T-helper 17 cell (primary cell): ENCODE measurements at regions not wholly inside any gene's neighbourhood (a gene's known extent, or its start where the extent isn't known, plus 50 kb on each side); places are given as distances from the start of the nearest gene placed in this dataset.
"Not testable (repeated sequence)": the region's sequence is repeated elsewhere in the genome, so short reads cannot be mapped to it uniquely, and the experiment has no call there.

Experiments
- ATAC-seq: fragments of 150-1000 bp; cut with Tn5 transposase; 2 replicates; pipeline ENCODE4 v1.10.0; 2021; ENCODE audit warnings: mild to moderate bottlenecking, moderate library complexity
- DNase-seq, 3 donors: peaks; one replicate each; pipeline versions ENCODE4 v3.0.0 to v3.0.0-alpha.2; 2020 to 2021
- H3K9me3 ChIP-seq: one replicate; pipeline ENCODE4 v1.7.0; 2013; ENCODE audit warnings: low read length, mild to moderate bottlenecking; ENCODE audit not compliant: control insufficient read depth, poor library complexity, severe bottlenecking
- H3K27ac Mint-ChIP-seq: one replicate; pipeline ENCODE4 v1.8.0; 2022; ENCODE audit warnings: mild to moderate bottlenecking, moderate library complexity, mixed read lengths
- H3K27me3 Mint-ChIP-seq: one replicate; pipeline ENCODE4 v1.8.0; 2022; ENCODE audit warnings: mixed read lengths
- H3K36me3 Mint-ChIP-seq: one replicate; pipeline ENCODE4 v1.8.0; 2022; ENCODE audit warnings: low read depth, mixed read lengths
- H3K4me1 Mint-ChIP-seq: one replicate; pipeline ENCODE4 v1.8.0; 2022; ENCODE audit warnings: mild to moderate bottlenecking, mixed read lengths
- H3K4me3 Mint-ChIP-seq: one replicate; pipeline ENCODE4 v1.8.0; 2022; ENCODE audit warnings: mild to moderate bottlenecking, moderate library complexity, mixed read lengths

DNA sequence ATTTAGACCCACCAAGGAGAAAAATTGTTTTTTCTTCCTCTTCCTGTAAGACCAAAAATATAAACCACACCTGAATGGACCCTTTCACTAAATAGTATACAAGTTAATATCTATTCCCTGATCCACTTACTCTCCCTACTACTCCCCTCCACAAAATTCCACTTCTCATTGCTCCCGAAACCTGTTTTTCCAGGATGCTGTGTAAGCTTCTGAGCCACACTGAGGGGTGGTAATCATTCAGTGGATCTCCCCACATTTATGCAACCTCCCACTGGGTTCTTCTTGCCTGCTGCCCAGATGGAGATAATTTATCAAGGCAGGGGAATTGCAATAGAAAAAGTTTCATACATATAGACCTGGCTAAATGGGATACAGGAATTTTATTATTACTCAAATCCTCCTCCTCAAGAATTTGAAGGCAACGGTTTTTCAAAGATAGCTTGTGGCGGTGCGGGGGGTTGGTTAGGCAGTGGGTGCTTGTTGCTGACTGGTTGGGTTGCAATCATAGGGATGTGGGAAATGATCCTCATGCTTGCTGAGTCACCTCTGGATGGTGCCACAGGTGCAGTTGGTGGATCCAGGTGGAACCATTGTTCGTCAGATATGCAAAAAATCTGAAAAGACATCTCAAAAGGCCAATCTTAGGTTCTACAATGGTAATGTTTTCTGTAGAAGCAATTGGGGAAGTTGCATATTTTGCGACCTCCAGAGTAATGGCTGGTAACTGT is 970.3 kb downstream of the CNTNAP5 start:
- ATAC-seq (no peak), DNase-seq (no peak)
- Mint-ChIP-seq H3K36me3 (no peaks in the 10 kb centered on the region), H3K27ac (no peak overlapping the region), H3K27me3 (no peaks in the 10 kb centered on the region), H3K4me3 (no peak overlapping the region), H3K4me1 (no peaks in the 10 kb centered on the region)
- H3K9me3 ChIP-seq = no peaks in the 10 kb centered on the region

DNA sequence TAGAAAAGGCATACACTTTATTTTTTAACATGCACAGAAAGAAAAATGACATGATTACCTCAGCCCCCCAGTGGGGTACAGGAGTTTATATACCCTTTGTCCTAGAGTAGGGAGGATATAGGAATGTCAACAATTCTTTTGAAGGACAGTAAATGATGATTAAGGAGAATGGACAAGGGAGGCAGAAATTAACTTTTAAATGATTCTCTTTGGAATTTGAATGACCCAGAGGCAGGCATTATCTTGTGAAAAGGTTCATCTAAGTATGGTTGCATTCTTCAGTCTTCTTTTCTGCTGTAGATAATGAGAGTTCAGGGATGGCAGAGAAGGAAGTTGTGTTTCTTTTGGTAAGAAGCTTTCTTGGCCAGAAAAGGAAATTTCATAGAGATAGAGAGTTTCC is 971.3 kb downstream of the CNTNAP5 start:
- H3K4me1 Mint-ChIP-seq = no peaks in the 10 kb centered on the region
- ATAC-seq (no peak), DNase-seq (no peak)
- no peaks in the 10 kb centered on the region for H3K27me3 Mint-ChIP-seq
- H3K36me3 Mint-ChIP-seq = no peaks in the 10 kb centered on the region
- no peak overlapping the region for H3K27ac Mint-ChIP-seq
- H3K9me3 ChIP-seq = no peaks in the 10 kb centered on the region
- no peak overlapping the region for H3K4me3 Mint-ChIP-seq

DNA sequence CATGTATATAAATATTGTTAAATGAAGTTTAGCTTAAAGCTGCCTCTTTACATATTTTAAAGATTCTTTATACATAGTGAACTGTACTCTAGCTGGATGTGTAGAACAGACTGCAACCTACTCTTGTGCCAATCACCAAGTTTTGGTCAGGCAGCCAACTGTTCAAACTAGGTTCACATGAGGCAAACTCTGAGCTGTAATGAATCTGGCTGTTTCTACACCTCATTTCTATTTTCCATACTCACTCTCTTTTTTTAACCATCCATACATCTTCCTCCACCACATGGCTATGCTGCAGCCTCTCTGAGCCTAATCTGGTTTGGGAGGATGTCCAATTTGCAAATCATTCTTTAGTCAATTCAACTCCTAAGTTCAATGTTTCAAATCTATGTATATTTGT is 974.8 kb downstream of the CNTNAP5 start:
- H3K36me3 Mint-ChIP-seq = no peaks in the 10 kb centered on the region
- no peak for ATAC-seq
- H3K27me3 Mint-ChIP-seq = no peaks in the 10 kb centered on the region
- no peak overlapping the region for H3K27ac Mint-ChIP-seq
- DNase-seq = no peak
- H3K4me1 Mint-ChIP-seq = no peaks in the 10 kb centered on the region
- no peak overlapping the region for H3K4me3 Mint-ChIP-seq
- H3K9me3 ChIP-seq = peaks cover 4% of the 10 kb centered on the region

DNA sequence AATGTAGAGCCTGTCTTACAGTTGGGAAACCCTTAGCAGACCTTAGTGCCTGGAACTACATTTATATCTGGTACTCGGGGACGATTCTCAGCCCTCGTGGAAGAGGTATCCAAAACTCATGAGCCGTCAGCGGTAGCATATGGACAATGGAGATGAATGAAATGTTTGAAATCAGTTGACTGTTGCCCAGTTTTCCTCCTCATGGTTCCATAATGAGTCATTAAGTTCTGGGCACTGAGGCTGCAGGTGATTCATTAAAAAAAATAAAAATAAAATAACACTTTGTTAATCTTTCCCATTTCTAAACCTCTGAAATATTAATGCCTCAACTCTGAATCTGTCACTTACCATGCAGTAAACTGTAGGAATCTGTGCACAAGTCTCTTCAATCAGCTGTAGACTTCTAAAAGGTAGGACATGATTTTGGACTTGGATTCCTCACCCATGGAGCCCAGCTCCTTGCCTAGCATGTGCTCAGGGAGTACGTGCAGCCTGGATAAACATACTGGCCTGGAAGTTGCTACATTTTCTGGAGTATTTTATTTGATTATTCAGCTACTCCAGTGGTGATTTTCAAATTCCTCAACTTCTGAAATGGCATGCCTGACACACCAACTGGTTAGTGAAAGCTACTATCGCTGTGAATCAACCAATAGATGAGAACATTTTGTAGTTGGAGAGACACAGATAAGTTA is 979.2 kb downstream of the CNTNAP5 start:
- H3K4me3 Mint-ChIP-seq = no peak overlapping the region
- H3K27me3 Mint-ChIP-seq = no peaks in the 10 kb centered on the region
- no peak overlapping the region for H3K27ac Mint-ChIP-seq
- ATAC-seq (no peak), DNase-seq (no peak)
- H3K36me3 Mint-ChIP-seq = no peaks in the 10 kb centered on the region
- no peaks in the 10 kb centered on the region for H3K4me1 Mint-ChIP-seq
- peaks cover 4% of the 10 kb centered on the region for H3K9me3 ChIP-seq

DNA sequence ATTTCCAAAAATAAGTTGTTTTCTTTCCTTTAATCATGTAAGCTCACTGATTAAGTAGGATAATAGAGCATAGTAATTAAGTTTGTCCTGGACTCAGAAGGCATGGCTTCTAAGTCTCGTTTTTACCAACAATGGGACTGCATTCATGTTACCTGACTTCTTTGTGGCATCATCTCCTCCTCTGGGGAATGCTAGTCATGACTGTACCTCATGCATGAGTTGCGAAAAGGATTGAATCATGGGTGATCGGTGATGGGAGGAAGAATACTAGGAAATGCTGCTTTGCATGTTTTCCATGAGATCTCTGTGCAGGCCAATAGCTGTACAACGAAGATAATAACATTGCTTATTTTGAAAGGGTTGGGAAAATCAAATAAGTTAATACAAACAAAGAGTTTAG is 981.6 kb downstream of the CNTNAP5 start:
- H3K36me3 Mint-ChIP-seq = no peaks in the 10 kb centered on the region
- H3K27ac Mint-ChIP-seq = no peak overlapping the region
- no peak for ATAC-seq
- no peak for DNase-seq
- no peaks in the 10 kb centered on the region for H3K4me1 Mint-ChIP-seq
- H3K4me3 Mint-ChIP-seq = no peak overlapping the region
- no peaks in the 10 kb centered on the region for H3K27me3 Mint-ChIP-seq
- peaks cover 4% of the 10 kb centered on the region for H3K9me3 ChIP-seq

DNA sequence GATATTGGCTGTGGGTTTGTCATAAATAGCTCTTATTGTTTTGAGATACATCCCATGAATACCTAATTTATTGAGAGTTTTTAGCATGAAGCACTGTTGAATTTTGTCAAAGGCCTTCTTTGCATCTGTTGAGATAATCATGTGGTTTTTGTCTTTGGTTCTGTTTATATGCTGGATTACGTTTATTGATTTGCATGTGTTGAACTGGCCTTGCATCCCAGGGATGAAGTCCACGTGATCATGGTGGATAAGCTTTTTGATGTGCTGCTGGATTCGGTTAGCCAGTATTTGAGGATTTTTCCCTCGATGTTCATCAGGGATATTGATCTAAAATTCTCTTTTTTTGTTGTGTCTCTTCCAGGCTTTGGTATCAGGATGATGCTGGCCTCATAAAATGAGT is 1003.6 kb downstream of the CNTNAP5 start:
- H3K4me3 Mint-ChIP-seq, H3K36me3 Mint-ChIP-seq, H3K4me1 Mint-ChIP-seq, ATAC-seq, DNase-seq, H3K27ac Mint-ChIP-seq, H3K27me3 Mint-ChIP-seq, H3K9me3 ChIP-seq: not testable (repeated sequence)

DNA sequence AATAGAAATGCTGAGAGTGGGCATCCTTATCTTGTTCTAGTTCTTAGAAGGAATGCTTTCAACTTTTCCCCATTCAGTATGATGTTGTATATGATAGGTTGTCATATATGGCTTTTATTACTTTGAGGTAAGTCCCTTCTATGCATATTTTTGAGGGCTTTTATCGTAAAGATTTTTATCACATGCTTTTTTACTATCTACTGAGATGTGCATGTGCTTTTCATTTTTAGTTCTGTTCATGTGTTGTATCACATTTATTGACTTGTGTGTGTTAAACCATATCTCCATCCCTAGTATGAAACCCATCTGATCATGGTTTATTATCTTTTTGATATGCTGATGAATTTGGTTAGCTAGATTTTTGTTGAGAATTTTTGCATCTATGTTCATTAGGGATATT is 1008.8 kb downstream of the CNTNAP5 start:
- Mint-ChIP-seq H3K27me3 (no peaks in the 10 kb centered on the region), H3K4me1 (no peaks in the 10 kb centered on the region), H3K4me3 (no peak overlapping the region), H3K36me3 (no peaks in the 10 kb centered on the region), H3K27ac (no peak overlapping the region)
- ATAC-seq (no peak), DNase-seq (no peak)
- no peaks in the 10 kb centered on the region for H3K9me3 ChIP-seq

DNA sequence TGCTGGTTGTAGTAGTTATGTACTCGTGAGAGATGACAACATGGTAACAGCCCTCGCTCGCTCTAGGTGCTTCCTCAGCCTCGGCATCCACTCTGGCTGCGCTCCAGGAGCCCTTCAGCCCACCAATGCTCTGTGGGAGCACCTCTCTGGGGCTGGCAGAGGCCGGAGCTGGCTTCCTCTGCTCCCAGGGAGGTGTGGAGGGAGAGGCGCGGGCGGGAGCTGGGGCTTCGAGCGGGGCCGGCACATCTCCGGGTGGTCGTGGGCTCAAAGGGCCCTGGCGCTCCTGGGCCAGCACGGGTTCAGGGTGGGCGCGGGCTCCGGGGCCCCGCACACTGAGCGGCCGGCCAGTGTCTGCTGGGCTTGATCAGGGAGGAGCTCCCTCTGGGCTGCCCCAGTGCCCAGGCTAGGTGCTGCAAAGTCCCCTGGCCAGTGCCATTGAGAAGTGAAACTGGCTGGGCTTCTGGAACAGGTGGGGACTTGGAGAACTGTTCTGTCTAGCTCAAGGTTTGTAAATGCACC is 1012.1 kb downstream of the CNTNAP5 start:
- no peak overlapping the region for H3K4me3 Mint-ChIP-seq
- no peaks in the 10 kb centered on the region for H3K27me3 Mint-ChIP-seq
- no peak for ATAC-seq
- no peaks in the 10 kb centered on the region for H3K36me3 Mint-ChIP-seq
- H3K27ac Mint-ChIP-seq = no peak overlapping the region
- H3K4me1 Mint-ChIP-seq = no peaks in the 10 kb centered on the region
- H3K9me3 ChIP-seq = no peaks in the 10 kb centered on the region
- DNase-seq = no peak

DNA sequence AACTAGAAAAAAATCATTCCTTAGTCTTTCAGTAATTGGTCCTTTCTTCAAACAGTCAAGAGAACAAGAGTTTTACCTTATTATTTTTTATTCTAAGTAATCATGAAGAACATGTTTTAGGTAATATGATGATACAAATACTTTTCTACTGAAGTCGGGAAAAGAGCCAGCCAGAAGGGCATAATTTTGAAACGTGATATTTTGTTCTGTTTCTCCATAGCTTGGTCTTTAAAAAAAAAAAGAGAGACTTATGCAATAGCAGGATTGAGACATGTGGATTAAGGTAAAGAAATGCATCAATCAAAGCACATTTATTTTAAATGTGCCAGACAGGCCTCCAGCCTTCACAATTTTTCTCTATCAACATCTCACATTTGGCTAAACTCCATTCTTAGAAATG is 1016.8 kb downstream of the CNTNAP5 start:
- Mint-ChIP-seq H3K27me3 (no peaks in the 10 kb centered on the region), H3K4me1 (no peaks in the 10 kb centered on the region), H3K4me3 (no peak overlapping the region), H3K27ac (no peak overlapping the region), H3K36me3 (no peaks in the 10 kb centered on the region)
- ATAC-seq = no peak
- no peaks in the 10 kb centered on the region for H3K9me3 ChIP-seq
- DNase-seq = no peak

DNA sequence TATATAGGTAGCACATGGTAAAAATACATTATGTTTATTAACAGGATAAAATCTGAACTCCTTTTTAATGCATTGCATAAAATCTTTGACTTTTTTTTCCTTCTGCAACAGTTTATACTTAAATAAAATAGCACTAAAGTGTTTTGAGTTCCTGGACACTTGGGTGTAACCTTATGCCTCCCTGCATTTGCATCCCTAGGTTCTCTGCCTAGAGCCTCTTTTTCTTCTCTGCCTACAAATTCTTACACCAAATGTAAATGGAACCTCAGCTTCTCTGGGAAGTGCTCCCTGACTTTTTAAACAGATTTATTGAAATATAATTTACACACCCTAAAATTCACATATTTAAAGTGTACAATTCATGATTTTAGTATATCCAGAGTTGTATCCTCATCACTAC is 1017.6 kb downstream of the CNTNAP5 start:
- no peaks in the 10 kb centered on the region for H3K4me1 Mint-ChIP-seq
- DNase-seq = no peak
- H3K9me3 ChIP-seq = no peaks in the 10 kb centered on the region
- no peak for ATAC-seq
- H3K27ac Mint-ChIP-seq = no peak overlapping the region
- no peak overlapping the region for H3K4me3 Mint-ChIP-seq
- H3K27me3 Mint-ChIP-seq = no peaks in the 10 kb centered on the region
- no peaks in the 10 kb centered on the region for H3K36me3 Mint-ChIP-seq

DNA sequence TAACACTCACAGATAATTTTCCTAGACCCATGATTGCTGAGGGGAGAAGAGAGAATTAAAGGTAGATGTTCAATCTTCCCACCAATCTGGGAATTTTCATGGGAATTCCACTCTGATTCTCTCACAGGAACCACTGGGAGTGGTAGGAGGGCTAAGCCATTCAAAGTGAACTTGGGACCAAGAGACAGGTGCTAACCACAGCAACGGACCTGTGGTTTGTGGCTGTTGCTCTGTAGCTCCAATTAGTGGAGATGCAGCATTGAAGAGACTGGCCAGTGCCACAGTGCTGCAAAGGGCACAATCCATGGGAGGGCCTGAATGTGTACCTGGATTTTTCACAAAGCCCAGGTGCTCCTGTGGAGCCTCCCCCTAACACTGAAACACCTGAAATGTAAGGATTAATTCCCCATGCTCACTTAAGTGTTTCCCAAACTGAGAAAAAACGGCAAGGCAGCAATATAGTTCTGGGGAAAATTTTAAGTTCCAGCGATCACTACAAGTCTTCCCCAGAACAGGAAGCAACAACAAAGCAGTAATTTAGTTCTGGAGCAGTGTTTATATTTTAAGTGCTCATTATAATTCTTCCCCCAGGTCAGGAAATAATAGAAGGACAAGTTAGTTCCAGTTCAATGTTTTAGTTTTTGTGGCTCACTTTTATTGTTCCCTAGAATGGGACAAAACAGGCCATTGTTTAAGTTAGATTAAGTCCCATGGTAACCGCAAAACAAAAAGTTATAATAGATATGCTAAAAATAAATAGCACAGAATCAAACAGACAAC is 1045.8 kb downstream of the CNTNAP5 start:
- Mint-ChIP-seq H3K4me3 (no peak overlapping the region), H3K36me3 (no peaks in the 10 kb centered on the region), H3K4me1 (no peaks in the 10 kb centered on the region), H3K27me3 (no peaks in the 10 kb centered on the region), H3K27ac (no peak overlapping the region)
- DNase-seq (no peak), ATAC-seq (no peak)
- H3K9me3 ChIP-seq = no peaks in the 10 kb centered on the region

DNA sequence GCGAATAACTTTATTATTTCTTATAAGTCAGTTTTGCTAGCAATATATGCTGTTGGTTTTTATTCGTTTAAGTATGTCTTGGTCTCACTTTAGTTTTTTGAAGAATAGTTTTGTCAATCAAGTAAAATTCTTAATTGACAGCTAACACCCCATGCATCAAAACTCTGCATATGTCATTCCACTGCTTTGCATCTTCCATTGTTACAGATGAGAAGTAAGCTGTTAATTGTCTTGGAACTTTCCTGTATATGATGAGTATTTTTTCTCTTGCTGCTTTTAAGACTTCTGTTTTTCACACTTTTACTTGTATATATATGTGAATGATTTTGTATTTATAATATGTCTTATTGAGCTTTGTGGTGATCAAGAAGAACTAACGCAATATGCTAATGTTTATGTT is 1048.4 kb downstream of the CNTNAP5 start:
- no peak overlapping the region for H3K27ac Mint-ChIP-seq
- DNase-seq = no peak

DNA sequence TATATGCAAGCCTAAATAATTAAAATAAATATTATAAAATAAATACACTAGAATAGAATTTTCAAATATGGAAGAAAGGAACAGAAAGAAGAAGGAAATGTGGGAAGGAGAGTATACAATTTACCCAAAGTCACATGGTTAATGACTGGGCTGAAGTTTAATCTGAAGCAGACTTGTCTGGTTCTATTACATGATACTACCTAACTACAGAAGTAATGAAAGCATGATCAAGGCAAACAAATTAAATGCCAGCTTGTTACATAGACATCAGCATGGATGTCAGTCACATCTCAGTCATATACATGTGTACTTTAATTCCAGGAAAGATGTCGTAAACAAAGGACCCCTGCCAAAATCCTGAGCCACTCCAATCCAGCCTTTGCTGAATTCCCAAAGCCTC is 1060.8 kb downstream of the CNTNAP5 start:
- ATAC-seq (no peak), DNase-seq (no peak)
- Mint-ChIP-seq H3K36me3 (no peaks in the 10 kb centered on the region), H3K4me3 (no peak overlapping the region), H3K4me1 (no peaks in the 10 kb centered on the region), H3K27me3 (no peaks in the 10 kb centered on the region), H3K27ac (no peak overlapping the region)
- peaks cover 8% of the 10 kb centered on the region for H3K9me3 ChIP-seq

More for the DNA sequence above, 1048.4 kb downstream of the CNTNAP5 start:
- Mint-ChIP-seq H3K27me3 (no peaks in the 10 kb centered on the region), H3K36me3 (no peaks in the 10 kb centered on the region), H3K4me3 (no peak overlapping the region), H3K4me1 (no peaks in the 10 kb centered on the region)
- ATAC-seq = no peak
- no peaks in the 10 kb centered on the region for H3K9me3 ChIP-seq
